Stimulated activated CD4-positive, alpha-beta T cell treated with anti-CD3 and anti-CD28 coated beads, Interleukin-12 subunit alpha, Interleukin-12 subunit beta, amount 100 ng/mL, for 4 hours (primary cell): ENCODE measurements at regions not wholly inside any gene's neighbourhood (a gene's known extent, or its start where the extent isn't known, plus 50 kb on each side); places are given as distances from the start of the nearest gene placed in this dataset.

Experiments
- DNase-seq: peaks from one replicate; pipeline ENCODE4 v3.0.0-alpha.2; 2020

GRCh38 chrX:9087271-9088040, 53.5 kb upstream of the FAM9B start:
- DNase-seq, result no peak

- no peak for DNase-seq
These were observed 55.0 kb upstream of the FAM9B start for GRCh38 chrX:9088896-9089295.

- no peak for DNase-seq
These were observed 56.8 kb upstream of the FAM9B start for GRCh38 chrX:9090766-9091165.

- DNase-seq, result no peak
These were observed 57.3 kb upstream of the FAM9B start for GRCh38 chrX:9091258-9091657.

GRCh38 chrX:9102956-9103355, 69.0 kb upstream of the FAM9B start:
- DNase-seq, result no peak

- DNase-seq, result no peak
These were observed 74.1 kb upstream of the FAM9B start for GRCh38 chrX:9108054-9108453.

- no peak for DNase-seq
These were observed 76.9 kb upstream of the FAM9B start for GRCh38 chrX:9110808-9111207.

GRCh38 chrX:9114245-9114644, 80.3 kb upstream of the FAM9B start:
- no peak for DNase-seq

GRCh38 chrX:9117851-9118250, 83.9 kb upstream of the FAM9B start:
- DNase-seq, result no peak

GRCh38 chrX:9122519-9123245, 88.8 kb upstream of the FAM9B start:
- no peak for DNase-seq

- DNase-seq, result no peak
These were observed 94.1 kb upstream of the FAM9B start for GRCh38 chrX:9127986-9128385.

- DNase-seq, result no peak
These were observed 96.1 kb upstream of the FAM9B start for GRCh38 chrX:9130031-9130430.

GRCh38 chrX:9131066-9131465, 97.1 kb upstream of the FAM9B start:
- no peak for DNase-seq

- DNase-seq, result no peak
These were observed 98.2 kb upstream of the FAM9B start for GRCh38 chrX:9132036-9132638.

GRCh38 chrX:9133426-9133825, 99.5 kb upstream of the FAM9B start:
- no peak for DNase-seq

GRCh38 chrX:9134366-9134765, 100.4 kb upstream of the FAM9B start:
- no peak for DNase-seq

GRCh38 chrX:9135901-9136510, 102.1 kb upstream of the FAM9B start:
- DNase-seq, result no peak

- no peak for DNase-seq
These were observed 103.2 kb upstream of the FAM9B start for GRCh38 chrX:9137152-9137551.

- no peak for DNase-seq
These were observed 107.6 kb upstream of the FAM9B start for GRCh38 chrX:9141496-9141895.

GRCh38 chrX:9144701-9145241, 110.8 kb upstream of the FAM9B start:
- no peak for DNase-seq

GRCh38 chrX:9146657-9147056, 112.7 kb upstream of the FAM9B start:
- DNase-seq, result no peak

- DNase-seq, result no peak
These were observed 113.2 kb upstream of the FAM9B start for GRCh38 chrX:9147086-9147485.

GRCh38 chrX:9147726-9148125, 113.8 kb upstream of the FAM9B start:
- DNase-seq, result no peak
